Fibroblast of villous mesenchyme (primary cell): ENCODE measurements at regions not wholly inside any gene's neighbourhood (a gene's known extent, or its start where the extent isn't known, plus 50 kb on each side); places are given as distances from the start of the nearest gene placed in this dataset.

ENCODE experiments used
- DNase-seq: peaks from one replicate; pipeline ENCODE4 v3.0.0-alpha.2; 2010; ENCODE audit warnings: low read depth
- H3K4me3 ChIP-seq: 2 replicates; pipeline ENCODE4 v1.5.1; 2011; ENCODE audit warnings: low read depth, mild to moderate bottlenecking, low read length
- TF ChIP-seq, protein P1 (sequence below): IDR thresholded peaks from 2 replicates; pipeline ENCODE4 v1.5.1; 2012; ENCODE audit warnings: low read depth, mild to moderate bottlenecking, low read length; ENCODE audit not compliant: insufficient read depth

DNA sequence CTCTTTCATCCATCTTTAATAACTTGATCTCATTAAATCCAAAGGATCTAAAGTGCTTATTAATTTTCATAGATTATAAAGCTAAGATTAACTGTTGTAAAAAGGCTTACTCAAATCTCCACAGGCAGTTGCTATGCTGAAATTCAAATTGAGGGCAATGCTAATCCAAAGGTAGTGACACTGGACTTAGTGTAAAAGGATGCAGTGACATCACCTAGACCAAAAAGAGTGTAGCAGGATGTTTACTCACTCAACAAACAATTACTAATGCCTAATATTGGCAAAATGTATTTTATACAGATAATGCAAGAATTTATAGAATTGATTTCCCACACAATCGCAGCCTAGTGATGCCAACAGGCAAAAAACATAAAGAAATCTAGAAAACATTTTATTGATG is 756.2 kb downstream of the CDH9 start:
- TF ChIP-seq, protein P1, sequence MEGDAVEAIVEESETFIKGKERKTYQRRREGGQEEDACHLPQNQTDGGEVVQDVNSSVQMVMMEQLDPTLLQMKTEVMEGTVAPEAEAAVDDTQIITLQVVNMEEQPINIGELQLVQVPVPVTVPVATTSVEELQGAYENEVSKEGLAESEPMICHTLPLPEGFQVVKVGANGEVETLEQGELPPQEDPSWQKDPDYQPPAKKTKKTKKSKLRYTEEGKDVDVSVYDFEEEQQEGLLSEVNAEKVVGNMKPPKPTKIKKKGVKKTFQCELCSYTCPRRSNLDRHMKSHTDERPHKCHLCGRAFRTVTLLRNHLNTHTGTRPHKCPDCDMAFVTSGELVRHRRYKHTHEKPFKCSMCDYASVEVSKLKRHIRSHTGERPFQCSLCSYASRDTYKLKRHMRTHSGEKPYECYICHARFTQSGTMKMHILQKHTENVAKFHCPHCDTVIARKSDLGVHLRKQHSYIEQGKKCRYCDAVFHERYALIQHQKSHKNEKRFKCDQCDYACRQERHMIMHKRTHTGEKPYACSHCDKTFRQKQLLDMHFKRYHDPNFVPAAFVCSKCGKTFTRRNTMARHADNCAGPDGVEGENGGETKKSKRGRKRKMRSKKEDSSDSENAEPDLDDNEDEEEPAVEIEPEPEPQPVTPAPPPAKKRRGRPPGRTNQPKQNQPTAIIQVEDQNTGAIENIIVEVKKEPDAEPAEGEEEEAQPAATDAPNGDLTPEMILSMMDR = no peak
- DNase-seq = no peak
- no peak overlapping the region for H3K4me3 ChIP-seq

DNA sequence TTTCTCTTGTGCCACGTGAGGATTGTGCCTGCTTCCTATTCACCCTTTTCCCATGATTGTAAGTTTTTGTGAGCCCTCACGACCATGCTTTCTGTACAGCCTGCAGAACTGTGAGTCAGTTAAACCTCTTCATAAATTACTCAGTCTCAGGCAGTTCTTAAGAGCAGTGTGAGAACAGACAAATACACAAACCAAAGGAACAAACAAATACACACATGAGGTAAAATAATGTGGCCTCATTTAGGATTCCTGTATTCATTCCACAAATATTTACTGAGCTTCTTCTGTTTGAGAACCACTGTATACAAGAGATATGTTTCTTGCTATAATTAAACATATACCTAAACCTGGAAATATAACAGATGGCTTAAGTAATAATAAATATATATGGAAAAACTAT is 760.3 kb downstream of the CDH9 start:
- DNase-seq = no peak
- TF ChIP-seq, protein P1 = no peak
- no peak overlapping the region for H3K4me3 ChIP-seq

DNA sequence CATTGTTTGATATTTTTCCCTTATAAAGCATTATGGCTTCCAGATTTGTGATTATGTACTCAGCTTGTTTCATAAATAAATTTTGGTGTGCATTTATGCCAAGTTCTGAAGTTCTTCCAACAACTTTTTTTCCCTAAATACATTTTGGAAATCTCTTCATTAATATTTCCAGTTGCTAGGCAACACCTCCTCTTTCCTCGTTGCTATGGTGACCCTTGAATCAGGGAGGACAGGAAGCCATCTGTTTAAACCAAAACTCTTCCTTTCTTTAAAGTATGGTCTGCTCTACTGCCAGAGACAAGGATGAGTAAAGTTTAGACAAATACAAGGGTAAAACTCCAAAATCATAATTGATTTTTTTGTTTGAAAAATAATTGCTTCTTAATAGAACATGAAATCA is 779.3 kb downstream of the CDH9 start:
- DNase-seq = no peak
- TF ChIP-seq, protein P1 = no peak
- H3K4me3 ChIP-seq = no peak overlapping the region

DNA sequence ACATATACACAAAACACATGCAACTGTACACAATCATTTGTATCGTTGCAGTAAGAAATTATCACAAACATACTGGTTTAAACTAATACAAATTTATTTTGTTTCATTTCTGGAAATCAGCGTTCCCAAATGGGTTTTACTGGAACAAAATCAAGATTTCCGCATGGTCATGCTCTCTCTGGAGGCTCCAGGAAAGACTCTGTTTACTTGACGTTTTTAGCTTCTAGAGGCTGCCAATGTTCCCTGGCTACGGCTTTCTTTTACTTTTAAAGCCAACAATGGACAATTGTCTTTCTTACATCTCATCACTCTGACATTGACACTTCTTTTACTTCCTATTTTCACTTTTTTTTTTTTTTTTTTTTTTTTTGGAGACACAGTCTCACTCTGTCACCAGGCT is 793.1 kb downstream of the CDH9 start:
- H3K4me3 ChIP-seq = no peak overlapping the region
- DNase-seq = no peak
- TF ChIP-seq, protein P1 = no peak

DNA sequence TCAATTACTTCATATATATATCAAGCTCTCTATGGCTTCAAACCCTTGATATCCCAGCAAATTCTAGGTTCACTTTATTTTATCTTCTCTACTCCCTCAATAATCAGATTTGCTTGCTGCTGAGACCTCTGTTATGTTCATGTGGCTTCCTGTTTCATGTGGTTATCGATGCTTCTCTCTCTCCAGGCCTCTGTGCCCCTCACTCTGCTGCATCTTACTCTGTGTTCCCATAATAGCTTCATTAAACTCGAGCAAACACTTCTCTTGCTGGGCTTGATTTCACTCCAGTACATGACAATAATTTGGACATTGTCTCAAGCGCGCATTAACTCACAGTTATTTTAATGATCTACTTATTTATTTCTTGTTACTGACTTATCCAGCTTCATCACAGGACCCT is 798.8 kb downstream of the CDH9 start:
- TF ChIP-seq, protein P1 = no peak
- H3K4me3 ChIP-seq = no peak overlapping the region
- no peak for DNase-seq

DNA sequence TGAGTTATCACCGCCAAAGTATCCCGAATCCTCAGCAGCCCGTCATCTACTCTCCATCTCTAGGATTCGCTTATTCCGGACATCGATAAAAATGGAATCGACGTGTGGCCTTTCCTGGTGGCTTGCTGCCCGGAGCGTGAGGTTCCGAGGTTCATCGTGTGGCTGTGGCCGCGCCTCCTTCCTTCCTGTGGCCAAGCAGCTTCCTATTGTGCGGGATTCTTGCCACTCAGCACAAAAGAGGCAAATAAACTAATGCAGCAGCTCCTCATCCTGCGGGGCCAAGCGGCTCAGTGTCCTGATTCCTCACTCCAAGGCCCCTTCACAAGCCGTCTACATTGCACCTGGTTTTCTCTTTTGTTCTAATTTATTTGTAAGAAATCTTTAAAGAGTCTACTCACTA is 800.9 kb downstream of the CDH9 start:
- H3K4me3 ChIP-seq = no peak overlapping the region
- TF ChIP-seq, protein P1 = no peak
- no peak for DNase-seq

DNA sequence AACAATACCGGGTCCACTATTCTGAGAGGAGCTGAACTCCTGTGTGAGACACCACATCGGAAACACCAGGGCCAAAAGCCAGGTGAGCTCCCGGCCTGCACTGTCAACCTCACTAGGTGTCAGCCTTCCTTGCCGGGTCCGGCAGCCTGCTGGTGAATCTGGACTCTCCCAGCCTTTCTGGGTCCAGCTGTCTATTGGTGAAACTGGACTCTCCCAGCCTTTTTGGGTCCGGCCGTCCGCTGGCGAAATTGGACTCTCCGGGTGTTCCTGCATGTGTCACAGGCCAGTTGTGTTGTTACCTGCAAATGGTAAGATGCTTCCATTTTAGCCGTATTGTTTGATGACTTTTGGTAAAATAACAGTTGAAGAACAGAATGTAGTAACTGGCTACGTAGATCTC is 801.5 kb downstream of the CDH9 start:
- TF ChIP-seq, protein P1 = no peak
- H3K4me3 ChIP-seq = no peak overlapping the region
- DNase-seq = no peak
